SU-DHL-6 (cell line): ENCODE measurements at regions not wholly inside any gene's neighbourhood (a gene's known extent, or its start where the extent isn't known, plus 50 kb on each side); places are given as distances from the start of the nearest gene placed in this dataset.

Source experiments
- H2AFZ ChIP-seq: fragments of 200-600 bp; sonication (generic); 2 replicates; pipeline ENCODE4 v1.6.1; 2014; ENCODE audit warnings: low read depth, mild to moderate bottlenecking, moderate library complexity, mixed read lengths, antibody characterized with exemption, low read length; ENCODE audit not compliant: severe bottlenecking
- H3F3A ChIP-seq: fragments of 200-600 bp; shearing (Covaris generic); 2 replicates; pipeline ENCODE4 v1.6.0; 2016; ENCODE audit warnings: antibody characterized with exemption, mild to moderate bottlenecking; ENCODE audit not compliant: insufficient read depth
- H3K27ac ChIP-seq: fragments of 200-600 bp; sonication (generic); 2 replicates; pipeline ENCODE4 v1.5.1; 2016; ENCODE audit warnings: low read depth, mild to moderate bottlenecking, low read length, moderate library complexity, mixed read lengths
- H3K27me3 ChIP-seq: fragments of 200-600 bp; sonication (generic), shearing (Covaris generic); 2 replicates; pipeline ENCODE4 v1.6.0; 2014; ENCODE audit warnings: mild to moderate bottlenecking, low read length
- H3K36me3 ChIP-seq: fragments of 200-600 bp; sonication (generic); 2 replicates; pipeline ENCODE4 v1.6.1; 2014; ENCODE audit warnings: mild to moderate bottlenecking, low read length, mixed read lengths
- H3K4me2 ChIP-seq: fragments of 300-600, 200-600 bp; shearing (Covaris generic), sonication (generic); 2 replicates; pipeline ENCODE4 v1.6.0; 2014; ENCODE audit warnings: low read length, low read depth, mild to moderate bottlenecking; ENCODE audit not compliant: poor library complexity, severe bottlenecking
- H3K4me3 ChIP-seq: fragments of 200-600 bp; sonication (generic); 2 replicates; pipeline ENCODE4 v1.5.1; 2014; ENCODE audit warnings: antibody characterized with exemption, low read length, mild to moderate bottlenecking, mixed read lengths; ENCODE audit not compliant: insufficient read depth, poor library complexity, severe bottlenecking
- H3K79me2 ChIP-seq: fragments of 200-600 bp; sonication (generic); 2 replicates; pipeline ENCODE4 v1.6.1; 2014; ENCODE audit warnings: mild to moderate bottlenecking, low read length, moderate library complexity; ENCODE audit not compliant: insufficient read depth
- H3K9ac ChIP-seq: fragments of 200-600 bp; sonication (generic); 2 replicates; pipeline ENCODE4 v1.7.0; 2014; ENCODE audit warnings: mild to moderate bottlenecking, low read length
- H3K9me2 ChIP-seq: fragments of 200-600 bp; sonication (generic); replicated peaks from 2 replicates; pipeline ENCODE4 v1.6.1; 2014; ENCODE audit warnings: low read length; ENCODE audit not compliant: insufficient read depth
- H3K9me3 ChIP-seq: fragments of 200-600 bp; sonication (generic); 2 replicates; pipeline ENCODE4 v1.6.1; 2014; ENCODE audit warnings: low read length, mixed read lengths; ENCODE audit not compliant: insufficient read depth
- H4K20me1 ChIP-seq: fragments of 200-600 bp; sonication (generic); 2 replicates; pipeline ENCODE4 v1.6.1; 2014; ENCODE audit warnings: low read depth, mild to moderate bottlenecking, antibody characterized with exemption, low read length, moderate library complexity, mixed read lengths
- EZH2phosphoT487 ChIP-seq: fragments of 200-600 bp; sonication (generic), shearing (Covaris generic); conservative IDR thresholded peaks from 2 replicates; pipeline ENCODE4 v1.6.1; 2018; ENCODE audit warnings: mild to moderate bottlenecking, antibody characterized with exemption, low read length, moderate library complexity, mixed read lengths
- TF ChIP-seq, protein P1 (sequence below): fragments of 200-600 bp; sonication (generic); IDR thresholded peaks from one replicate; pipeline ENCODE4 v1.5.1; 2017; ENCODE audit warnings: antibody characterized with exemption, mild to moderate bottlenecking, low read length, moderate library complexity; ENCODE audit not compliant: insufficient read depth, poor library complexity, severe bottlenecking

- Histone ChIP-seq H3K9me3 (no peaks in the 10 kb centered on the region), H3K27ac (no peak overlapping the region), H3K9me2 (no peaks in the 10 kb centered on the region), H3K36me3 (no peaks in the 10 kb centered on the region), H3K4me2 (no peak overlapping the region), H2AFZ (no peak overlapping the region), H3K79me2 (no peaks in the 10 kb centered on the region), H3K4me3 (no peak overlapping the region), H4K20me1 (no peaks in the 10 kb centered on the region), H3K9ac (no peak overlapping the region), H3F3A (no peaks in the 10 kb centered on the region), H3K27me3 (no peaks in the 10 kb centered on the region)
- TF ChIP-seq, protein P1, sequence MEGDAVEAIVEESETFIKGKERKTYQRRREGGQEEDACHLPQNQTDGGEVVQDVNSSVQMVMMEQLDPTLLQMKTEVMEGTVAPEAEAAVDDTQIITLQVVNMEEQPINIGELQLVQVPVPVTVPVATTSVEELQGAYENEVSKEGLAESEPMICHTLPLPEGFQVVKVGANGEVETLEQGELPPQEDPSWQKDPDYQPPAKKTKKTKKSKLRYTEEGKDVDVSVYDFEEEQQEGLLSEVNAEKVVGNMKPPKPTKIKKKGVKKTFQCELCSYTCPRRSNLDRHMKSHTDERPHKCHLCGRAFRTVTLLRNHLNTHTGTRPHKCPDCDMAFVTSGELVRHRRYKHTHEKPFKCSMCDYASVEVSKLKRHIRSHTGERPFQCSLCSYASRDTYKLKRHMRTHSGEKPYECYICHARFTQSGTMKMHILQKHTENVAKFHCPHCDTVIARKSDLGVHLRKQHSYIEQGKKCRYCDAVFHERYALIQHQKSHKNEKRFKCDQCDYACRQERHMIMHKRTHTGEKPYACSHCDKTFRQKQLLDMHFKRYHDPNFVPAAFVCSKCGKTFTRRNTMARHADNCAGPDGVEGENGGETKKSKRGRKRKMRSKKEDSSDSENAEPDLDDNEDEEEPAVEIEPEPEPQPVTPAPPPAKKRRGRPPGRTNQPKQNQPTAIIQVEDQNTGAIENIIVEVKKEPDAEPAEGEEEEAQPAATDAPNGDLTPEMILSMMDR = no peak
- TF ChIP-seq EZH2phosphoT487 = no peak
Observed at GRCh38 chr10:57769298-57769697, 498.4 kb downstream of the IPMK start.

DNA sequence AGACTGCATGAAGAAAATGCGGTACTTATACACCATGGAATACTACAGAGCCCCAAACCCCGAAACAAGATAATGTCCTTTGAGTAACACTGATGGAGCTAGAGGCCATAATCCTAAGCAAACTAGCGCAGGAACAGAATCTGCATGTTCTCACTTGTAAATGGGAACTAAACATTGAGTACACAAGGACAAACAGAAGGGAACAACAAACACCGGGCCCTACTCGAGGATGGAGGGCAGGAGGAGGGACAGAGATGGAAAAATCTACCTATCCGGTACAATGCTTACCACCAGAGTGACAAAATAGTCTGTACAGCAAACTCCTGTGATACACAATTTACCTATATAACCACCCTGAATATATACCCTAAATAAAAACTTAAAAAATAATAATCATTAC is 507.9 kb downstream of the IPMK start:
- H3K9me2 ChIP-seq = no peaks in the 10 kb centered on the region
- no peaks in the 10 kb centered on the region for H3K36me3 ChIP-seq
- H3K4me2 ChIP-seq = no peak overlapping the region
- no peaks in the 10 kb centered on the region for H3K9me3 ChIP-seq
- H3K27ac ChIP-seq = no peak overlapping the region
- no peaks in the 10 kb centered on the region for H3K79me2 ChIP-seq
- H4K20me1 ChIP-seq = no peaks in the 10 kb centered on the region
- H3F3A ChIP-seq = no peaks in the 10 kb centered on the region
- H2AFZ ChIP-seq = no peak overlapping the region
- no peaks in the 10 kb centered on the region for H3K27me3 ChIP-seq
- H3K9ac ChIP-seq = no peak overlapping the region
- no peak overlapping the region for H3K4me3 ChIP-seq
- TF ChIP-seq, protein P1 = no peak
- no peak for TF ChIP-seq EZH2phosphoT487

GRCh38 chr10:57754803-57755202 is 512.9 kb downstream of the IPMK start:
- TF ChIP-seq, protein P1 = no peak
- no peak for TF ChIP-seq EZH2phosphoT487
- Histone ChIP-seq H3F3A (no peaks in the 10 kb centered on the region), H4K20me1 (no peaks in the 10 kb centered on the region), H3K36me3 (no peaks in the 10 kb centered on the region), H3K27ac (no peak overlapping the region), H3K9ac (no peak overlapping the region), H2AFZ (no peak overlapping the region), H3K9me3 (no peaks in the 10 kb centered on the region), H3K4me2 (no peak overlapping the region), H3K4me3 (no peak overlapping the region), H3K79me2 (no peaks in the 10 kb centered on the region), H3K27me3 (no peaks in the 10 kb centered on the region), H3K9me2 (no peaks in the 10 kb centered on the region)

- H2AFZ ChIP-seq = no peak overlapping the region
- no peak overlapping the region for H3K4me3 ChIP-seq
- no peaks in the 10 kb centered on the region for H4K20me1 ChIP-seq
- no peak overlapping the region for H3K9ac ChIP-seq
- no peaks in the 10 kb centered on the region for H3K9me3 ChIP-seq
- no peaks in the 10 kb centered on the region for H3K27me3 ChIP-seq
- H3K27ac ChIP-seq = no peak overlapping the region
- H3F3A ChIP-seq = no peaks in the 10 kb centered on the region
- H3K36me3 ChIP-seq = no peaks in the 10 kb centered on the region
- no peaks in the 10 kb centered on the region for H3K9me2 ChIP-seq
- no peak for TF ChIP-seq EZH2phosphoT487
- TF ChIP-seq, protein P1 = no peak
- H3K4me2 ChIP-seq = no peak overlapping the region
- no peaks in the 10 kb centered on the region for H3K79me2 ChIP-seq
Observed at GRCh38 chr10:57743711-57744110, 524.0 kb downstream of the IPMK start.
